Retinal pigment epithelial cell (primary cell): ENCODE measurements at regions not wholly inside any gene's neighbourhood (a gene's known extent, or its start where the extent isn't known, plus 50 kb on each side); places are given as distances from the start of the nearest gene placed in this dataset.

Experiments
- DNase-seq: peaks from one replicate; pipeline ENCODE4 v3.0.0-alpha.2; 2010; ENCODE audit warnings: low read depth
- H3K4me3 ChIP-seq: 2 replicates; pipeline ENCODE4 v1.5.1; 2011; ENCODE audit warnings: mild to moderate bottlenecking, low read length, control low read depth, moderate library complexity
- CTCF ChIP-seq: conservative IDR thresholded peaks from 2 replicates; pipeline ENCODE4 v1.5.1; 2011; ENCODE audit warnings: low read depth, low read length, control low read depth, inconsistent platforms

GRCh38 chr3:89624494-89624893, 517.1 kb downstream of the EPHA3 start:
- DNase-seq = no peak
- TF ChIP-seq CTCF = no peak
- H3K4me3 ChIP-seq = no peak overlapping the region

GRCh38 chr3:89625945-89626344, 518.5 kb downstream of the EPHA3 start:
- no peak for DNase-seq

GRCh38 chr3:89628856-89629670, 521.6 kb downstream of the EPHA3 start:
- TF ChIP-seq CTCF = no peak
- DNase-seq = peak; percentile 5
- no peak overlapping the region for H3K4me3 ChIP-seq

More at GRCh38 chr3:89625945-89626344, 518.5 kb downstream of the EPHA3 start:
- H3K4me3 ChIP-seq = no peak overlapping the region
- no peak for TF ChIP-seq CTCF

- no peak for DNase-seq
- TF ChIP-seq CTCF = no peak
- no peak overlapping the region for H3K4me3 ChIP-seq
Observed at GRCh38 chr3:89635137-89635536, 527.7 kb downstream of the EPHA3 start.

GRCh38 chr3:89644716-89645115, 537.3 kb downstream of the EPHA3 start:
- H3K4me3 ChIP-seq = no peak overlapping the region
- no peak for DNase-seq
- no peak for TF ChIP-seq CTCF

- no peak for TF ChIP-seq CTCF
- no peak for DNase-seq
- H3K4me3 ChIP-seq = no peak overlapping the region
Observed at GRCh38 chr3:89649431-89649830, 542.0 kb downstream of the EPHA3 start.

- no peak for DNase-seq
- TF ChIP-seq CTCF = no peak
- H3K4me3 ChIP-seq = no peak overlapping the region
Observed at GRCh38 chr3:89654031-89654430, 546.6 kb downstream of the EPHA3 start.
